Hematopoietic multipotent progenitor cell (in vitro differentiated cells): ENCODE measurements at regions not wholly inside any gene's neighbourhood (a gene's known extent, or its start where the extent isn't known, plus 50 kb on each side); places are given as distances from the start of the nearest gene placed in this dataset.
"Not testable (repeated sequence)": the region's sequence is repeated elsewhere in the genome, so short reads cannot be mapped to it uniquely, and the experiment has no call there.

Experiments used
- DNase-seq, 3 donors: peaks; one replicate each; pipeline ENCODE4 v3.0.0-alpha.2; 2011 to 2015; ENCODE audit warnings: low read depth in 2 of 3, low spot score in 2 of 3

DNA sequence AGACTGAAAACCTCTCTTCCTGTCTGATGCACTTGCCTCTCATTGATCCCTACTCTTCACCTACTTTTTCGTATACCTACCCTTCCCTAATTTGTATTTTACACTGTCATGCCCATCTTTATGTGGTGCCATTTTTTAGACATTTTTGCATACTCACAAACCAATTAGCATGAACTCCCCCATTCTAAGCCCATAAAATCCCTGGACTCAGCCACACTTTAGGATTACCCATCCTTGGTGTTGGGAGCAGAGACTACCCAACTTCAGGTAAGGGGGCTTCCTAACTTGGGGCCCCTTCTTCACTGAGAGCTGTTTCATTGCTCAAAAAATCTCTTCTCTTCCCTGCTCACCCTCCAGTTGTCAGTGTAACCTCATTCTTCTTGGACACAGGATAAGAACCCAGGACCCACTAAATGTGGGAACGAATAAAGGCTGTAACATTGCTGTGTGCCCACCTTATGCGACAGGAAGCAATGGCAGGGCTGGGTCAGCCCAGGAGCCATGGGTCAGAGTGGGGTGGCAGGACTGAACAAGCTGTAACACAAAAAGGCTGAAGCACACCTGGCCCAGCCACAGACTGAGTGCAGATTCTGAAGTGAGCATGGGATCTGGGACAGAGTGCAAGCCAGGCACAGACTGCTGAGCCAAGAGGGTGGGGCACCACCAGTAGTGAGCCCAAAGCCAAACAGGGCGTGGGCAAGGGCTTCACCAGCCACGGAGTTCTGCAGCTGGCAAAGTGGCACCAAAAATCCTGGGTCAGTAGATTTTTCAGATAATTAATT is 789.1 kb upstream of the HS3ST5 start:
- no peak for DNase-seq

DNA sequence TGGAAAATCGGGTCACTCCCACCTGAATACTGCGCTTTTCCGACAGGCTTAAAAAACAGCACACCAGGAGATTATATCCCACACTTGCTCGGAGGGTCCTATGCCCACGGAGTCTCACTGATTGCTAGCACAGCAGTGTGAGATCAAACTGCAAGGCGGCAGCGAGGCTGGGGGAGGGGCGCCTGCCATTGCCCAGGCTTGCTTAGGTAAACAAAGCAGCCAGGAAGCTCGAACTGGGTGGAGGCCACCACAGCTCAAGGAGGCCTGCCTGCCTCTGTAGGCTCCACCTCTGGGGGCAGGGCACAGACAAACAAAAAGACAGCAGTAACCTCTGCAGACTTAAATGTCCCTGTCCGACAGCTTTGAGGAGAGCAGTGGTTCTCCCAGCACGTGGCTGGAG is 778.7 kb upstream of the HS3ST5 start:
- not testable (repeated sequence) for DNase-seq

DNA sequence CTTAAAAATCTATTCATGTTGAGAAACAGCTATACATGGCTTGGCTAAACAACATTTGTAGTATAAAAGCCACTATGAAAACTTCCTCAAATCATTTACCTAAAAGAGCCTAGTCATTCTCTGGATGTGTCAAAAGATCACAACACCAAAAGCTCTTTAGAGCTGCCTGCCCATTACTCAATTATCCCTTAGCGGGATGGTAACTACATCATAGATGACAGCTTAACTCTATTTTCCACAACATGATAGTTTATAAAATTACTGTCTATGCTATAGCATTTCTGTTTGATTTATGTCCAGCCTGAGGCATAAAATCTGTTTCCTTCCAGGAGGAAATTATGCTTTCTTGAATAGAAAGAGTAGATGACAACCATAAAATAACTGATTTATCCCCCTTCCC is 777.6 kb upstream of the HS3ST5 start:
- DNase-seq: no peak

DNA sequence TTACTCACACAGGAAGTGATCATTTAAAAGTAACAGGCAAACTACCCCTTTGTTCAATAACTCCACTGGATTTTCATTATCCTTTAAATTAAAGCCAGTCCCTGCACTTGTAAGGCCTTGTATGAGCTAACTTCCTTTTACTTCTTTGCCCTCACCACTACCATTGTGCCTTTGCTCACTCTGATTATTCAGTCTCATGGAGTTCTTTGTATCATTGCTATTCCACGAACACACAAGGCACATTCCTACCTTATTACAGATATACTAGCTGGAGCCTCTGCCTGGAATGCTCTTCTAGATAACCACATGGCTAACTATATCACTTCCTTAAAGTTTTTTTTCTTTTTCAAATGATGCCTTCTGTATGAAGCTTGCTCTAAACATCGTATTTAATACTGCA is 748.6 kb upstream of the HS3ST5 start:
- DNase-seq: no peak

DNA sequence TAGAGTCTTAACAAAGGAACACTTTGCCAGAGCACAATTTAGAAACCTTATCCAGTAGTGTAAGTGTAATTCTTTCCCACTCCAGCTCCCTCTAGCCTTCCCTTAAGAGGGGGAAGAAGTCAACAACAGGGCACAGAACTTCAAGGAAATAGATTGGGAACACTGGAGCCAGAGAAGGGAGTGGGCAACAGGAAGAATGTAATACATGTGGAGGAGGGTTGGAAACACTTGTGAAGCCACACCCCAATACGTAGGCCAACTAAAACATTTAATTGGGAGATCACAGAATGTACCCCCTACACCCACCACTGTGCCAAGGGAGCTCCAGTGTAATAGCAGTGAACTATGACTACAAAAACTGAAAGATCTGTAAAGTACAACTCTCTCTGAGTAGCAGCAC is 735.7 kb upstream of the HS3ST5 start:
- no peak for DNase-seq

DNA sequence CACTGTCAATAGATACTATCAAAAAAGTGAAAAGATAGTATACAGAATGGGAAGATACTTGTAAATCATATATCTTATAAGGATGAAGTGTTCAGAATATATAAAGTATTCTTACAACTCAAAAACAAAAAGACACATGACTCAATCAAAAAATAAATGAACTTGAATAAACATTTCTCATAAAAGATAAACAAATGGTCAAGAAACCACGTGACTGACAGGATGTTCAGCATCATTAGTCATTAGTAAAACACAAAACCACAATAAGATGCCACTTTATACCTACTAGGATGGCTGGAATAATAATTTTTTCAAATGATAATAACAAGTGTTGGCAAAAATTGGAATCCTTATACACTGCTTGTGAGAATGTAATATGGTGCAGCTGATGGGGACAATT is 729.1 kb upstream of the HS3ST5 start:
- no peak for DNase-seq

DNA sequence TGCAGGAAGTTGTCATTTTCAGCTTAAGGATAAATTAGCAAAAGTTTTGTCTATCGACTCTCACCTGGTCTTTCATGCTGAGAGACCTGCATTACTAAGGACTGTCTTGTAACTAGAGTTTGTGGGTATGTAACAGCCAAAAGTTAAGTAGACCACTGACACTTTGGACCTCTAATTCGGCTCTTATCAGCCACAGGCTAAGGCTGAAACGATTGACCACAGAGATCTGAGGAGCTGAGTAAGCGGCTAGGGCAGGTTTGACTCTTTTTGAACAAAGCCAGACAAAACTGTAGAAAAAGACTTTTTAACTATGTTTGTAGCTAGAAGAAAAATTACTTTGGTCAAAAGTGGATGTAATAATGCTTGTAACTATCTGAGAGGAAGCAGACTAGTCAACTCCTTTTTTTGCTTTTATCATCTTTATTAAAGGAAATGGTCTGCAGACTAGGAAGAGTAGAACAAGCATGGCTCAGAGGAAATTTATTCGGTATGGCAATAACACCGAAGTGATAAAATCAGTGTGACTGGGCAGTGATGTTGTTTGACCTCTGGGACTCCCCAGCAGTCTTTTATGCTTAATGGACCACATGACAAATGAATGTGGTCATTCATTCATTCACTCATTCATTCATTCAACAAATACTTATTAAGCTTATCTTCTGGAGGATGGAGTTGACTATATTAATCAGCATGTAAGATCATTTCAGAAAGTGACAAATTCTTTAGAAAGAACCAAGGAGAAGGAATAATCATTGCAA is 725.0 kb upstream of the HS3ST5 start:
- no peak for DNase-seq

DNA sequence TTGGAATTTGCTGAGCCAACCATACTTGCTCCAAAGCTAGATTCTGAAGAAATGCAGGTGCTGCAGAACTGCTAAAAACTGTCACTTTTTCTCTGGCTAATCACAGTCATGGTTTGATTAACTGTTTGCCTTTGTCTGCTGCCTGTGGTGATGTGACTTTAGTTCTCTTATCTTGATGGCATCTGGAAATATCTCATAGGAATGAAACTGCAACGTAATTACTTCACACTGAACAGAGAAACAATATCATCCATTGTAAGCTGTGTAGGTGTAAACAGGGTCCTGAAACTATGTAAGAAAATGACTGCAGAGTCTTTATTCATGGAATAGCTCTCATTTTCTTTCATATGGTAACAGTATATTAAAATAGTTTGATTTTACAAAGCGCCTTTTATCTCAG is 721.9 kb upstream of the HS3ST5 start:
- DNase-seq: no peak

DNA sequence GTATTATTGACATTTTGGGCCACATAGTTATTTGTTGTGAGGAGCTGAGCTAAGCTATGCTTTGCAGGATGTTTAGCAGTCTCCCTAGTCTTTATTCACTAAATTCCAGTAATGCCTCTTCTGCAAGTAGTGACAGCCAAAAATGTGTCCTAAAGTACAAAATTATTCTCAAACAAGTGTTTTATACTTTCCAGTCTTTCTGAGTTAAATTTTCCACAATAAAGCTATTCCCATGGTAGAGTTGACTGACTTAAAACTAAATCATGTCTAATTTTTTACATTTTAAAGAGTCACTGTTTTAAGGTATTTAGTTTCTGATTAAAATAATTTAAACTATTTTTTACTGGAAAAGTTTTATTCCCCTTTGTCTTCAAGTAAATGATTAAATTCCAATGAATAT is 717.8 kb upstream of the HS3ST5 start:
- DNase-seq: no peak

DNA sequence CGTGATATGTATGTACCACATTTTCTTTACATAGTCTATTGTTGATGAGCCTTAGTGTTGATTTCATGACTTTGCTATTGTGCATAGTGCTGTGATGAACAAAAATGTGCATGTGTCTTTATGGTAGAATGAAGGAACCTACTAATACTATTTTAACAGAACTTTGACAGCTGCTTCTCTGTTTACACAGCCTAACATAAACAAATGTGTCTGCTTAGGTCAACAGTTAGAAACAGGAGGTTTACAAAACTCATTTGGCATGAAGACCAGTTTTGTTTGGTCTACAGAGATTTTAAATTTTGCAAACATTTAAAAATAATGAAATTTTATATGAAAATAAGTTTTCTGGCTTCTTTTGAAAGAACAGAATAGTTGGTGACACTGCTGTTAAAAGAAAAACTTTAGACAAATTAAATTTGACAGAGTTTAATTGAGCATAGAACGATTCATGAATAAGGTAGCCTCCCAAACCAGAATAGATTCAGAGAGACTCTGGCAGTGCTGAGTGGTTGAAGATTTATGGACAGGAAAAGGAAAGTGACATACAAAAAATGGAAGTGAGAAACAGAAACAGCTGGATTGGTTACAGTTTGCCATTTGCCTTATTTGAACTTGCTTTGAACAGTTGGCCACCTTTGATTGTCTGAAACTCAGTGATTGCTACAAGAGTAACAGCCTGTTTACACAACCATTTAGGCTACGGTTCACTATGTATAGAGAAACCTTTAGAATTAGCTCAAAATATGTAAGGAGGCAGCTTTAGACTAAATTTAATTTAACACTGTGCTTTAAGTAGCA is 715.8 kb upstream of the HS3ST5 start:
- DNase-seq: peak in 2 of 3 donors; percentile 3 to 60

DNA sequence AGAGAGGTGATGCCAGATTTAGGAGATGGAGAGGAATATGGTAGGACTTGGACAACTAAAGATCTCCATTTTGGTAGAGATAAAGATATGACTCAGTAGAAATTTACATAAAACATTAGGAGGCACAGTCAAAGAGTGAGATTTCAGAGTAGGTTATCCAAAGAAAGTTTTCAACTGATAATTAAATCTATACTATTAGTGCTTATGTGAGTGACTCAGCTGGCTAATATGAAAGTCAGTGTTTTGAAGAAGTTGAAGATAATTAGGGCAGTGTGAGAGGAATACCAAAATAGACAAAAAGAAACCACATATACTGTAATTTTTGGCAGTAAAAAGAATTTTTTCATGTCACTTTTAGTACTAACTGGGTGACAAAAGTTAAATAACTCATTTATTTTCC is 712.8 kb upstream of the HS3ST5 start:
- no peak for DNase-seq

DNA sequence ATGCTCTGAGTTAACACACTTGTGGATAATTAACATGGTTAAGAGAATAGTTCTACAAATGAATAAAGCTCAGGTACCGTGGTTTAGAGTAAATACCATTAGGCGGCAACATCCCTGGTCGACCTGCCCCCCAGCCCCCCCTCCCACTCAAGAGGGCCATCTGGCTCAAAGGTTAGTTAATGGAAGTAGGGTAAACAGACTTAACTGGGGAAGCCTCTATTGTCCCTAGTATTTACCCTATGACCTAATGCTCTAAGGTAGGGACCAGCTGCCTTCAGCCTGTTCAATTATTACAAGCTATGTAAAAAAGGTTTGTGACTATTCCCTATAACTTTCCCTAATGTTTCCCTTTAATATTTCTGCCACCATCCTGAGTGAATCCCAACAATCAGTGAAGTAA is 711.4 kb upstream of the HS3ST5 start:
- DNase-seq: not testable (repeated sequence)

DNA sequence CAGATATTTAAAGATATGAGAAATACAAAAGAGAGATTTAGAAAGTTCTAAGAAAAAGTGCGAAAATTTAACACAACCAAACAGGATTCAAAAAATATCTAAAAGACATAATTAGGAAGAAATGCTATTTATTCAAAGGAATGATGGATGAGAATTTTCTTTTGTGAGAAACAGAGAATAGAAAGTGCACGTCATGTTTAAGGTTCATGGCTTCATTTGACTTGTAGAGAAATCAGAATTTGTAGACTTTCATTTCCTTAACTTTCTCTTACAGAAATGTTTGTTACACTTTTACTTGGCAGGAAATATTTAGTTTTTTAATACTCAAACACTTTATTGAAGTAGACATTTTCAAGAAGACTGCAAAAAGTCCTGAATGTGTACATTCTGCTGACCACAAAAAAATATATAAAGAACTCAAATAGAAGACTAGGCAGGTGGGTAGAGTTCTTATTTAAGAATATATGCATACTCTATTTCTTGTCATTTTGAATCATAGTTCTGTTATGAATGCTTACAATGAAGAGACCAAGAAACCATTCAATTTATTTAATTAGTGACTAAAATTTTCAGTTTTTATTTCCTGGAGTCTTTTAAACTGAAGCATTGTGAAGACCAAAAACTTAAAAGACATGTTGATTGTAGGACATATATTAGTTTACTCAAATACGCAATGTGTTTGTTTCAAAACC is 710.5 kb upstream of the HS3ST5 start:
- DNase-seq: no peak

DNA sequence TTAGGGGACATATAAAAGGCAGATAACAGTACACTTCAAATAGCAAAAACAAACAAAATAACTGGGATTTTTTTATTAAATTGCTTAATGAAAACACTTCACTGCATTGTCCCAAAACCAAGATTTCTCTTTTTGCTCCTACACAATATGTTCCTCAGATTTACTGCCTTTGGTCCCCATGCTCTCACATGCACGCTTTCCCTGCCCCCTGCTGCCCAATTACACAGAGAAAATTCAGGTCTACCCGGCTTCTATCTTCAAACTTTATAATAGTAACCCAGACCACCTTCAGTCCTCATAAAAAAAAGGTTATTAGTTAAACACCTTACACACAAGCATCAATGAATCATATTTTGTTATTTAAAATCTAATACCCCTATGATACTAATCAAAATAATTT is 673.8 kb upstream of the HS3ST5 start:
- DNase-seq: no peak

DNA sequence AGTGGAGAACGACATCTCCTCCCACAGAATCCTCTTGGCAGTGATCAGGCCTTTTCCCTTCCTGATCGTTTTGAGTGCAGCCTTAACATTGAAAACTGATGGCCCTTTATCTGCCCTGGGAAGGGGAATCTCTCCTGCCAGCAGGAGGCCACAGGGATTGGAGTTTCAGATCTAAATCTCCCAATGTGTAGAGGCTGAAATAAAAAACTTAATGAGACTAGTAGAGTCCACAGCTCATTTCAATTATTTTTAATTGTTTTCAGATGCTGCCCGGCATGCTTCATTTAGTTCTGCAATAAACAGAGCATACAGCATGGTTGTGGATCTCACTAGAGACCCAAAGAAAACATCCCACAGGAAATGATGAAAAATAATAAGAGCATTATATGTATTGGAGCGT is 662.2 kb upstream of the HS3ST5 start:
- DNase-seq: no peak

DNA sequence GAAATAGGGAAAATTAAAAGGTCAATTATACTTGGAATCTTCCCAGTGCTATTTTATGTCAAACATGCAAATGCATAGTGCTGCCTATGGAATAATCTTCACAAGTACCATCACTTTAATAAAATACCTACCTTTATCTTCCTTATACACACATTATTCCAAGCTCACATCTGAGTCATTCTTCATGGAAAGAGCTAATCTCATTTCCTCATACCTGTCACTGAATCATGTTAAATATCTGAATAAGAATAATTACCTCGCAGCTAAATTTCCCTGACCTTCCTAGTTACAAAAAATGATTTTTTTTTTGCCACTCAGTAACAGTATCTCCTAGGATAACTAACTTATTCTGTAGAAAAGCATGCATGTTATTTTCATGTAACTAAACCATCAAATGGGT is 661.4 kb upstream of the HS3ST5 start:
- no peak for DNase-seq

DNA sequence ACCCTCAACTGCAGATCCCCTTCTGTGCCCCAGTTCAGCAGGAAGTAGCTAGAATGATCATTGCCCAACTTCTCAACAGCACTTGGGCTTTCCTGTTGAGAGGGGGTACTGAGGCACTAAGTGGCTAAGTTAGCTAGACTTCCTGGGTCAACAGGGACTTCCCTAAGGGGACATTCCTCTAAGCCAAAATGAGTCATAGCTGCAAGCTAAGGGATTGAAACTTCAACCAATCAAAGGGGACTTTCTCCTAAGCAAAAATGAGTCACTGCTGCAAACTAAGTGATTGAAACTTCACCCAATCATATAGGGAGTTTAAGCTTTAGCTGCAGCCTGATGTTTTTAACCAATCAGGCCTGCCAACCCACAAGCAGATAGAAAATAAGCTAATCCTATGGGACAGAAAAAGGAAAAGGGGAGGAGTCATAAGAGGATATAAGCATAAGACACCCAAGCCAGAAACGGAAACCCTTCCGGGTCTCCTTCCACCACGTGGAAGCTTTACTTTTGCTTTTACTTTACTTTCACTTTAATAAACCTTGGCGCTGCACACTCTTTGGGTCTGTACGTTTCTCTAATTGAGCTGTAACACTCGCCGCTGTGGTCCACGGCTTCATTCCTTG is 659.0 kb upstream of the HS3ST5 start:
- no peak for DNase-seq

DNA sequence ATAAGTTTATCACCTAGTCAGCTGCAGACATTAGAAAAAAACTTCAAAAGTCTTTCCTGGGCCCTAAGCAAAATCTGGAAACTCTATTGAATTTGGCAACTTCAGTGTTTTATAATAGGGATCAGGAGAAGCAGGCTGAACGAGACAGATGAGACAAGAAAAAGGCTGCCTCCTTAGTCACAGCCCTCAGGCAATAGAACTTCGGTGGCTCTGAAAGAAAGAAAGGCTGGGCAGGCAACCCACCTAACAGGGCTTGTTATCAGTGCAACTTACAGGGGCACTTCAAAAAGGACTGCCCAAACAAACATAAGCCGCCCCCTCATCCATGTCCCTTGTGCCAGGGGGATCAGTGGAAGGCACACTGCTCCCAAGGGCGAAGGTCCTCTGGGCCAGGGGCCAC is 657.9 kb upstream of the HS3ST5 start:
- no peak for DNase-seq

DNA sequence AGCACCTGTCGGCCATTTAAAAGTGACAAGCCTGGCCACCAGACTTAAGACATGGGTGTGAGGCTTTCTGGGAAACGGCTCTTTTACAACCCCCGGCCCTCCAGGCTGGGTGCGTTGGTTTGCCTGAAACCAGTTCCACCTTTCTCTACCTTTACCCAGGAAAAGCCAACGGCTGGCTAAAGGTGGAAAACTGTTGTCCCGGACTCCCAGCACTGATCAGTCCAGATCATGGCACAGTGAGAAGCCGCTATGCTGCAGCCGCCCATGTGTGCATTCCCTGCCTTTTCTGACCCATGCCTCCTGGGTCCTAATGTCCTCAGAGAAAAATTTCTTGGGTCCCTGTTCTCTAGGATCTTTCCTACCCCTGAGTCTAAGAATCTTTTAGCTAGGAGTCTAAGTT is 655.7 kb upstream of the HS3ST5 start:
- no peak for DNase-seq

DNA sequence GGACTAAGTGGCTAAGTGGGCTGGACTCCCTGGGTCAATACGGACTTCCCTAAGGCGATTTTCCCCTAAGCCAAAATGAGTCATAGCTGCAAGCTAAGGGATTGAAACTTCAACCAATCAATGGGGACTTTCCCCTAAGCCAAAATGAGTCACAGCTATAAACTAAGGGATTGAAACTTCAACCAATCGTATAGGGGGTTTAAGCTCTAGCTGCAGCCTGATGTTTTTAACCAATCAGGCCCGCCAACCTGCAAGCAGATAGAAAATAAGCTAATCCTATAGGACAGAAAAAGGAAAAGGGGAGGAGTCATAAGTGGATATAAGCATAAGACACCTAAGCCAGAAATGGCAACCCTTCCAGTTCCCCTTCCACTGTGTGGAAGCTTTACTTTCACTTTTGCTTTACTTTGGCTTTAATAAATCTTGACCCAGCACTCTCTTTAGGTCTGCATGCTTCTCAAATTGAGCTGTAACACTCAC is 655.0 kb upstream of the HS3ST5 start:
- DNase-seq: no peak
